Liver (tissue), 8 donors: ENCODE measurements at regions not wholly inside any gene's neighbourhood (a gene's known extent, or its start where the extent isn't known, plus 50 kb on each side); places are given as distances from the start of the nearest gene placed in this dataset.
A peak's percentile ranks its signal among the peaks of the same experiment; 100 is the strongest.
"Not testable (repeated sequence)": the region's sequence is repeated elsewhere in the genome, so short reads cannot be mapped to it uniquely, and the experiment has no call there.

Experiments
- DNase-seq: peaks from one replicate; pipeline ENCODE4 v3.0.0-alpha.2; 2017; ENCODE audit warnings: low spot score
- H3K27ac ChIP-seq, 2 donors: one replicate each; pipeline ENCODE4 v1.7.0; 2013; ENCODE audit warnings: inconsistent platforms in 2 of 2, low read length in 2 of 2, control low read depth in 1 of 2, low read depth in 1 of 2, mild to moderate bottlenecking in 1 of 2
- H3K27me3 ChIP-seq, 4 donors: one replicate each; pipeline versions ENCODE4 v1.6.1 to v1.7.0; 2013; ENCODE audit warnings: low read length in 3 of 4, inconsistent platforms in 1 of 4, mild to moderate bottlenecking in 1 of 4, moderate library complexity in 1 of 4; ENCODE audit not compliant: control insufficient read depth in 4 of 4, insufficient read depth in 4 of 4
- H3K36me3 ChIP-seq, 4 donors: one replicate each; pipeline versions ENCODE4 v1.6.1 to v1.7.0; 2013; ENCODE audit warnings: low read length in 3 of 4, mild to moderate bottlenecking in 3 of 4, low read depth in 1 of 4, moderate library complexity in 1 of 4; ENCODE audit not compliant: control insufficient read depth in 4 of 4, insufficient read depth in 3 of 4
- H3K4me1 ChIP-seq, 4 donors: one replicate each; pipeline versions ENCODE4 v1.6.1 to v1.7.0; 2013; ENCODE audit warnings: low read length in 3 of 4, mild to moderate bottlenecking in 3 of 4, moderate library complexity in 1 of 4; ENCODE audit not compliant: control insufficient read depth in 4 of 4, insufficient read depth in 4 of 4
- H3K4me3 ChIP-seq, 3 donors: one replicate each; pipeline versions ENCODE4 v1.6.1 to v1.7.0; 2013; ENCODE audit warnings: low read length in 3 of 3, control low read depth in 1 of 3, low read depth in 1 of 3, mild to moderate bottlenecking in 1 of 3
- H3K9ac ChIP-seq, 2 donors: one replicate each; pipeline ENCODE4 v1.7.0; 2013; ENCODE audit warnings: low read length in 2 of 2, mild to moderate bottlenecking in 2 of 2, moderate library complexity in 2 of 2, control low read depth in 1 of 2, low read depth in 1 of 2
- H3K9me3 ChIP-seq, 4 donors: one replicate each; pipeline versions ENCODE4 v1.6.1 to v1.7.0; 2013; ENCODE audit warnings: low read length in 3 of 4; ENCODE audit not compliant: control insufficient read depth in 4 of 4
- ATF3 ChIP-seq: IDR thresholded peaks from 2 replicates; pipeline ENCODE4 v1.6.1; 2016; ENCODE audit warnings: antibody characterized with exemption
- CTCF ChIP-seq: fragments of 150-350 bp; IDR thresholded peaks from 2 replicates; pipeline ENCODE4 v1.5.1; 2017; ENCODE audit warnings: improper control_type of control experiment, low read depth, low read length; ENCODE audit not compliant: missing input control
- EGR1 ChIP-seq, 2 donors: IDR thresholded peaks; 2 replicates each; pipeline ENCODE4 v1.6.1; 2016 to 2018; ENCODE audit warnings: antibody characterized with exemption in 2 of 2, low read depth in 2 of 2
- FOXA1 ChIP-seq: IDR thresholded peaks from 2 replicates; pipeline ENCODE4 v1.6.1; 2016; ENCODE audit warnings: antibody characterized with exemption
- GABPA ChIP-seq, 2 donors: IDR thresholded peaks in 1 of 2; conservative IDR thresholded peaks in 1 of 2; 2 replicates each; pipeline ENCODE4 v1.6.1; 2016; ENCODE audit warnings: antibody characterized with exemption in 2 of 2, mild to moderate bottlenecking in 1 of 2, moderate library complexity in 1 of 2
- HNF4A ChIP-seq, 2 donors: conservative IDR thresholded peaks; 2 replicates each; pipeline ENCODE4 v1.6.1; 2016; ENCODE audit warnings: antibody characterized with exemption in 2 of 2, mild to moderate bottlenecking in 2 of 2
- HNF4G ChIP-seq: IDR thresholded peaks from 2 replicates; pipeline ENCODE4 v1.6.1; 2016; ENCODE audit warnings: antibody characterized with exemption
- JUND ChIP-seq, 2 donors: IDR thresholded peaks; 2 replicates each; pipeline ENCODE4 v1.6.1; 2016; ENCODE audit warnings: antibody characterized with exemption in 2 of 2
- MAX ChIP-seq: IDR thresholded peaks from 2 replicates; pipeline ENCODE4 v1.6.1; 2016; ENCODE audit warnings: antibody characterized with exemption
- NR2F2 ChIP-seq: IDR thresholded peaks from 2 replicates; pipeline ENCODE4 v1.6.1; 2016; ENCODE audit warnings: antibody characterized with exemption
- RAD21 ChIP-seq, 2 donors: IDR thresholded peaks; 2 replicates each; pipeline ENCODE4 v1.6.1; 2016; ENCODE audit warnings: antibody characterized with exemption in 2 of 2, mild to moderate bottlenecking in 2 of 2
- REST ChIP-seq: IDR thresholded peaks from 2 replicates; pipeline ENCODE4 v1.6.1; 2016; ENCODE audit warnings: antibody characterized with exemption, mild to moderate bottlenecking
- SP1 ChIP-seq: IDR thresholded peaks from 2 replicates; pipeline ENCODE4 v1.6.1; 2018; ENCODE audit warnings: antibody characterized with exemption, mild to moderate bottlenecking
- TAF1 ChIP-seq: conservative IDR thresholded peaks from 2 replicates; pipeline ENCODE4 v1.6.1; 2016; ENCODE audit warnings: antibody characterized with exemption, mild to moderate bottlenecking
- YY1 ChIP-seq: IDR thresholded peaks from 2 replicates; pipeline ENCODE4 v1.6.1; 2016; ENCODE audit warnings: antibody characterized with exemption, mild to moderate bottlenecking
- ZBTB33 ChIP-seq: IDR thresholded peaks from 2 replicates; pipeline ENCODE4 v1.6.1; 2016; ENCODE audit warnings: antibody characterized with exemption
- WGBS: extraction: QIAGEN DNeasy Blood & Tissue Kit; methylation state at CpG from one replicate; pipeline ENCODE4 v1.1.7; 2013; 5-methylcytosine and 5-hydroxymethylcytosine counted together
- donor health status: healthy.
- donor health status: healthy.
- donor health status: healthy.
- donor health status: healthy.
- donor health status: healthy.

- Histone ChIP-seq H3K9me3 (no peaks in the 10 kb centered on the region), H3K4me1 (peaks cover 12 to 43% (median 24%) of the 10 kb centered on the region in 4 donors), H3K36me3 (no peaks in the 10 kb centered on the region), H3K27ac (peak overlapping the region; percentile 88 to 98), H3K27me3 (no peaks in the 10 kb centered on the region), H3K9ac (peak overlapping the region in 1 of 2 donors; percentile 57), H3K4me3 (no peak overlapping the region)
- no peak for DNase-seq
- 74% methylated on average over 11 of the region's 11 CpGs for WGBS
- TF ChIP-seq EGR1 (IDR thresholded peaks at IDR 0.05; ENCODE audit: low read depth in 2 of 2) = no peak
- TF ChIP-seq ZBTB33 = no peak
- no peak for TF ChIP-seq JUND (IDR thresholded peaks at IDR 0.05)
- TF ChIP-seq GABPA (IDR thresholded peaks at IDR 0.05 in 1 of 2, conservative IDR thresholded peaks at IDR 0.05 in 1 of 2) = no peak
- TF ChIP-seq TAF1 = no peak
- TF ChIP-seq SP1 = no peak
Measured at GRCh38 chr22:19608003-19608690, 83.9 kb upstream of the CLDN5 start.

- peaks cover 8 to 31% (median 18%) of the 10 kb centered on the region in 4 donors for H3K4me1 ChIP-seq
Measured at GRCh38 chr22:19609753-19610152, 85.5 kb upstream of the CLDN5 start.

GRCh38 chr22:19610518-19611253 is 86.5 kb upstream of the CLDN5 start:
- Histone ChIP-seq H3K27me3 (no peaks in the 10 kb centered on the region), H3K4me3 (no peak overlapping the region), H3K4me1 (peaks cover 8 to 22% (median 15%) of the 10 kb centered on the region in 4 donors), H3K36me3 (no peaks in the 10 kb centered on the region), H3K9ac (no peak overlapping the region), H3K27ac (no peak overlapping the region), H3K9me3 (no peaks in the 10 kb centered on the region)
- WGBS = 81% methylated on average over 14 of the region's 14 CpGs
- no peak for DNase-seq
- no peak for TF ChIP-seq GABPA (IDR thresholded peaks at IDR 0.05 in 1 of 2, conservative IDR thresholded peaks at IDR 0.05 in 1 of 2)
- no peak for TF ChIP-seq REST
- no peak for TF ChIP-seq CTCF
- TF ChIP-seq HNF4G = no peak
- TF ChIP-seq FOXA1 = no peak
- TF ChIP-seq MAX = no peak
- no peak for TF ChIP-seq NR2F2
- no peak for TF ChIP-seq YY1
- no peak for TF ChIP-seq SP1
- TF ChIP-seq TAF1 = no peak
- TF ChIP-seq ATF3 = no peak
- no peak for TF ChIP-seq HNF4A (conservative IDR thresholded peaks at IDR 0.05)
- no peak for TF ChIP-seq RAD21 (IDR thresholded peaks at IDR 0.05)
- no peak for TF ChIP-seq ZBTB33
- TF ChIP-seq JUND (IDR thresholded peaks at IDR 0.05) = no peak
- no peak for TF ChIP-seq EGR1 (IDR thresholded peaks at IDR 0.05; ENCODE audit: low read depth in 2 of 2)

More at GRCh38 chr22:19609753-19610152, 85.5 kb upstream of the CLDN5 start:
- H3K9ac ChIP-seq, H3K36me3 ChIP-seq, H3K9me3 ChIP-seq, H3K27me3 ChIP-seq, DNase-seq, H3K27ac ChIP-seq, H3K4me3 ChIP-seq: not testable (repeated sequence)
- WGBS = 90% methylated on average over 8 of the region's 8 CpGs
